ENCODE measurements at regions not wholly inside any gene's neighbourhood (a gene's known extent, or its start where the extent isn't known, plus 50 kb on each side); places are given as distances from the start of the nearest gene placed in this dataset.
"Not testable (repeated sequence)": the region's sequence is repeated elsewhere in the genome, so short reads cannot be mapped to it uniquely, and the experiment has no call there.

DNA sequence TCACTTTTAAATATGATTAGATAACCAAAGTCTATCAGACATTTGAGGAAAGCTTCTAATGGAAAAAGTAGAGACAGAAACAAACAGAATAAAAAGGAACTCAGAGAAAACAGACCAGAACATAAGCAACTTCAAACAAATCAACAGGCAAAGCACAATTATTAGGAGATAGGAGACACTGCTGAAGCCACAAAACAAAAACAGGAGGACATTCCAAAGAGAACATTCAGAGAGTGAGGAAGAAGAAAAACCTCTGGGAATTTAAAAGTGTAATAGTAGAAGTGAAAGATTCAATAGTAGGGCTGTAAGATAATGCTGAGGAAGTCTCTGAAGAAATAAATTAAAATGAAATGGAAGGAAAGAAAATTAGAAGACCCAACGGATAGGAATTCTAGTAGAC, 83.2 kb upstream of the TBCA start:
- no peak overlapping the region for H2AFZ ChIP-seq (ENCODE audit: low read length)
- POLR2A ChIA-PET (ENCODE audit: unreplicated experiment), result no interaction called here

DNA sequence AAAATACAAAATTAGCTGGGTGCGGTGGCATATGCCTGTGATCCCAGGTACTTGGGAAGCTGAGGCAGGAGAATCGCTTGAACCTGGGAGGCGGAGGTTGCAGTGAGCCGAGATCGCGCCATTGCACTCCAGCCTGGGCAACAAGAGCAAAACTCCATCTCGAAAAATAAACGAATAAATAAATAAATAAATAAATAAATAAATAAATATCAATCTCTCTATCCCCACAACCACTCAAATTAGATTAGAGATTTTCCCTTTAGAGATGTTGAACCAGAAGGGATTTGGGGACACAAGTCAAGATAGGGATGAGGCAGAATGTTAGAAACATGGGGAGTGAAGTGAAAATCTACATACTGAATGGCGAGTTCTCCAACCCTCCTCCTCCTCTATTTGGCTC, 82.5 kb upstream of the TBCA start:
- H3K79me2 ChIP-seq (ENCODE audit: low read length); ATAC-seq; H3F3A ChIP-seq (ENCODE audit: low read length, unreplicated experiment); H3K4me1 ChIP-seq (ENCODE audit: insufficient read depth, low read length); H3K4me3 ChIP-seq (ENCODE audit: low read length); CTCF ChIA-PET; H4K20me1 ChIP-seq (ENCODE audit: low read length); POLR2A ChIA-PET (ENCODE audit: unreplicated experiment); H3K9me2 ChIP-seq (replicated peaks; ENCODE audit: low read length); H3K27ac ChIP-seq (ENCODE audit: low read length); H3K27me3 ChIP-seq (ENCODE audit: low read length); DNase-seq; intact Hi-C loops (cut with micrococcal nuclease); H3K4me2 ChIP-seq (ENCODE audit: low read length); H2AFZ ChIP-seq (ENCODE audit: low read length); H3K9ac ChIP-seq (ENCODE audit: low read length); BruUV-seq (replicated peaks); H3K9me3 ChIP-seq (ENCODE audit: low read length); H3K36me3 ChIP-seq (ENCODE audit: low read depth, low read length): not testable (repeated sequence)

More for the DNA sequence above, 83.2 kb upstream of the TBCA start:
- Histone ChIP-seq H3K4me3 (ENCODE audit: low read length) (no peak overlapping the region), H3K9me3 (ENCODE audit: low read length) (no peaks in the 10 kb centered on the region), H3K4me1 (ENCODE audit: insufficient read depth, low read length) (no peaks in the 10 kb centered on the region), H4K20me1 (ENCODE audit: low read length) (no peaks in the 10 kb centered on the region), H3K79me2 (ENCODE audit: low read length) (no peaks in the 10 kb centered on the region), H3F3A (ENCODE audit: low read length, unreplicated experiment) (no peaks in the 10 kb centered on the region), H3K9me2 (replicated peaks; ENCODE audit: low read length) (no peaks in the 10 kb centered on the region), H3K27me3 (ENCODE audit: low read length) (no peaks in the 10 kb centered on the region), H3K4me2 (ENCODE audit: low read length) (no peak overlapping the region), H3K27ac (ENCODE audit: low read length) (no peak overlapping the region), H3K9ac (ENCODE audit: low read length) (no peak overlapping the region), H3K36me3 (ENCODE audit: low read depth, low read length) (no peaks in the 10 kb centered on the region)
- CTCF ChIA-PET, result no interaction called here
- ATAC-seq, result no peak
- BruUV-seq (replicated peaks), result no TSS peak
- TF ChIP-seq, protein P1, sequence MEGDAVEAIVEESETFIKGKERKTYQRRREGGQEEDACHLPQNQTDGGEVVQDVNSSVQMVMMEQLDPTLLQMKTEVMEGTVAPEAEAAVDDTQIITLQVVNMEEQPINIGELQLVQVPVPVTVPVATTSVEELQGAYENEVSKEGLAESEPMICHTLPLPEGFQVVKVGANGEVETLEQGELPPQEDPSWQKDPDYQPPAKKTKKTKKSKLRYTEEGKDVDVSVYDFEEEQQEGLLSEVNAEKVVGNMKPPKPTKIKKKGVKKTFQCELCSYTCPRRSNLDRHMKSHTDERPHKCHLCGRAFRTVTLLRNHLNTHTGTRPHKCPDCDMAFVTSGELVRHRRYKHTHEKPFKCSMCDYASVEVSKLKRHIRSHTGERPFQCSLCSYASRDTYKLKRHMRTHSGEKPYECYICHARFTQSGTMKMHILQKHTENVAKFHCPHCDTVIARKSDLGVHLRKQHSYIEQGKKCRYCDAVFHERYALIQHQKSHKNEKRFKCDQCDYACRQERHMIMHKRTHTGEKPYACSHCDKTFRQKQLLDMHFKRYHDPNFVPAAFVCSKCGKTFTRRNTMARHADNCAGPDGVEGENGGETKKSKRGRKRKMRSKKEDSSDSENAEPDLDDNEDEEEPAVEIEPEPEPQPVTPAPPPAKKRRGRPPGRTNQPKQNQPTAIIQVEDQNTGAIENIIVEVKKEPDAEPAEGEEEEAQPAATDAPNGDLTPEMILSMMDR (conservative IDR thresholded peaks at IDR 0.05; ENCODE audit: low read depth, low read length), result no peak
- TF ChIP-seq EZH2 (IDR thresholded peaks at IDR 0.05; ENCODE audit: low read length, unreplicated experiment) (no peak), EZH2phosphoT487 (IDR thresholded peaks at IDR 0.05; ENCODE audit: borderline replicate concordance, low read length) (no peak)
- intact Hi-C loops (cut with micrococcal nuclease), result no loop called here
- no peak for DNase-seq

DNA sequence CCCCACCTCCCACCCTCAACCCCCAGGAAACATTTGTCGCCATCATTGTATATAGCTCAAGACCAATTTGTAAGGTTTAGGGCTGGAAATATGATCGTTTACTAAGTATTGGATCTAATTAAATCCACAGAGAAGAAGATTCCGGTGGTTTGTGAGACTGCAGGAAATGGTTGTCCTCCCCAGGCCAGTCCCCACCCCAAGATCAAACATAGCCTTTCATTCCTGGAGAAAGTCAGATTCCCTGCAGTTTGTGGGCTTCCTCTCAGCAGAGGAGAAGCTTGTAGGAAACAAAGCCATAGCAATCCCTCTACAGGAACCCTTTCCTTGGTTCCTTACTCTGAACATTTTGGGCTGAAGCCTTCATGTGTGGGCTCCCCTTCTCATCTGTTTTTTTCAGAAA, 79.2 kb upstream of the TBCA start:
- H3K27ac ChIP-seq (ENCODE audit: low read length), result no peak overlapping the region
- H3K27me3 ChIP-seq (ENCODE audit: low read length), result no peaks in the 10 kb centered on the region
- intact Hi-C loops (cut with micrococcal nuclease), result no loop called here
- H3K4me3 ChIP-seq (ENCODE audit: low read length), result no peak overlapping the region
- TF ChIP-seq EZH2 (IDR thresholded peaks at IDR 0.05; ENCODE audit: low read length, unreplicated experiment) (no peak), EZH2phosphoT487 (IDR thresholded peaks at IDR 0.05; ENCODE audit: borderline replicate concordance, low read length) (no peak)
- TF ChIP-seq, protein P1 (conservative IDR thresholded peaks at IDR 0.05; ENCODE audit: low read depth, low read length), result no peak
- H3K9me3 ChIP-seq (ENCODE audit: low read length), result no peaks in the 10 kb centered on the region
- no peaks in the 10 kb centered on the region for H4K20me1 ChIP-seq (ENCODE audit: low read length)
- peak; percentile 60 for ATAC-seq
- no peaks in the 10 kb centered on the region for H3F3A ChIP-seq (ENCODE audit: low read length, unreplicated experiment)
- H3K9ac ChIP-seq (ENCODE audit: low read length), result no peak overlapping the region
- ChIA-PET CTCF (no interaction called here), POLR2A (ENCODE audit: unreplicated experiment) (no interaction called here)
- H3K4me2 ChIP-seq (ENCODE audit: low read length), result no peak overlapping the region
- BruUV-seq (replicated peaks), result no TSS peak
- H3K36me3 ChIP-seq (ENCODE audit: low read depth, low read length), result no peaks in the 10 kb centered on the region
- no peak for DNase-seq
- H3K9me2 ChIP-seq (replicated peaks; ENCODE audit: low read length), result no peaks in the 10 kb centered on the region
- H3K79me2 ChIP-seq (ENCODE audit: low read length), result no peaks in the 10 kb centered on the region
- no peak overlapping the region for H2AFZ ChIP-seq (ENCODE audit: low read length)
- no peaks in the 10 kb centered on the region for H3K4me1 ChIP-seq (ENCODE audit: insufficient read depth, low read length)
